Panc1 (cell line): ENCODE measurements at regions not wholly inside any gene's neighbourhood (a gene's known extent, or its start where the extent isn't known, plus 50 kb on each side); places are given as distances from the start of the nearest gene placed in this dataset.

Experiments used
- CTCF ChIP-seq: fragments of 450-650 bp; IDR thresholded peaks from 2 replicates; pipeline ENCODE4 v1.5.1; 2017; ENCODE audit warnings: mild to moderate bottlenecking
- POLR2AphosphoS5 ChIP-seq: IDR thresholded peaks from 2 replicates; pipeline ENCODE4 v1.6.1; 2012; ENCODE audit warnings: mild to moderate bottlenecking, low read depth, low read length, moderate library complexity
- REST ChIP-seq, 2 experiments: IDR thresholded peaks; 2 replicates each; pipeline ENCODE4 v1.6.1; 2011 to 2012; ENCODE audit warnings: low read depth in 2 of 2, control low read depth in 1 of 2, low read length in 1 of 2, mild to moderate bottlenecking in 1 of 2, moderate library complexity in 1 of 2; ENCODE audit not compliant: insufficient read depth in 1 of 2
- SIN3A ChIP-seq: IDR thresholded peaks from 2 replicates; pipeline ENCODE4 v1.6.1; 2012; ENCODE audit warnings: low read depth, mild to moderate bottlenecking, low read length, moderate library complexity, borderline replicate concordance; ENCODE audit not compliant: insufficient read depth
- TCF7L2 ChIP-seq: IDR thresholded peaks from 2 replicates; pipeline ENCODE4 v1.6.1; 2011; ENCODE audit warnings: mild to moderate bottlenecking, low read depth, low read length, inconsistent platforms

GRCh38 chr9:87442451-87442850 lies 55.2 kb upstream of the DAPK1 start:
- TF ChIP-seq CTCF (no peak), POLR2AphosphoS5 (no peak), TCF7L2 (no peak), SIN3A (no peak), REST (IDR thresholded peaks at IDR 0.05; ENCODE audit: insufficient read depth in 1 of 2, low read depth in 2 of 2, low read length in 1 of 2) (no peak)
